Bronchial epithelial cell (primary cell): ENCODE measurements at regions not wholly inside any gene's neighbourhood (a gene's known extent, or its start where the extent isn't known, plus 50 kb on each side); places are given as distances from the start of the nearest gene placed in this dataset.
"Not testable (repeated sequence)": the region's sequence is repeated elsewhere in the genome, so short reads cannot be mapped to it uniquely, and the experiment has no call there.

Source experiments
- DNase-seq: peaks from one replicate; pipeline ENCODE4 v3.0.0-alpha.2; 2010; ENCODE audit warnings: low read depth
- FAIRE-seq: peaks from 2 replicates; lab custom pipeline; 2011; peaks lifted over from hg19 to GRCh38; lab: Jason Lieb, UNC
- H3K27me3 ChIP-seq: 2 replicates; pipeline ENCODE4 v1.5.1; 2011; ENCODE audit warnings: low read length; ENCODE audit not compliant: control insufficient read depth, insufficient read depth
- H3K36me3 ChIP-seq: 2 replicates; pipeline ENCODE4 v1.5.1; 2011; ENCODE audit warnings: low read length; ENCODE audit not compliant: control insufficient read depth, insufficient read depth
- H3K4me3 ChIP-seq: 2 replicates; pipeline ENCODE4 v1.5.1; 2011; ENCODE audit warnings: mild to moderate bottlenecking, low read depth, low read length, control low read depth
- CTCF ChIP-seq: IDR thresholded peaks from 2 replicates; pipeline ENCODE4 v1.5.1; 2011; ENCODE audit warnings: mild to moderate bottlenecking, moderate library complexity, low read length, control low read depth, inconsistent platforms; ENCODE audit not compliant: insufficient read depth, severe bottlenecking

DNA sequence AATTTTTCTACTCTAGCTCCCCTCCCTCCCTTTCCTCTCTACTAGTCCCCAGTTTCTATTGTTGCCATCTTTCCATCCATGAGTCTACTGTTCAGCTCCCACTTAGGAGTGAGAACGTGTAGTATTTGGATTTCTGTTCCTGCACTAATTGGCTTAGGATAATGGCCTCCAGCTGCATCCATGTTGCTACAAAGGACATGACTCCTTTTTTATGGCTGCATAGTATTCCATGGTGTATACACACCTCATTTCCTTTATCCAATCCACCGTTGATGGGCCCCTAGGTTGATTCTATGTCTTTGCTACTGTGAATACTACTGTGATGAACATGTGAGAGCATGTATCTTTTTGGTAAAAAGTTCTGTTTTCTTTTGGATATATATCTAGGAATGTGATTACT is 138.9 kb upstream of the MSX2 start:
- no peak for TF ChIP-seq CTCF
- H3K27me3 ChIP-seq, result no peaks in the 10 kb centered on the region
- FAIRE-seq (no peak), DNase-seq (no peak)
- H3K36me3 ChIP-seq, result no peaks in the 10 kb centered on the region
- H3K4me3 ChIP-seq, result no peak overlapping the region

DNA sequence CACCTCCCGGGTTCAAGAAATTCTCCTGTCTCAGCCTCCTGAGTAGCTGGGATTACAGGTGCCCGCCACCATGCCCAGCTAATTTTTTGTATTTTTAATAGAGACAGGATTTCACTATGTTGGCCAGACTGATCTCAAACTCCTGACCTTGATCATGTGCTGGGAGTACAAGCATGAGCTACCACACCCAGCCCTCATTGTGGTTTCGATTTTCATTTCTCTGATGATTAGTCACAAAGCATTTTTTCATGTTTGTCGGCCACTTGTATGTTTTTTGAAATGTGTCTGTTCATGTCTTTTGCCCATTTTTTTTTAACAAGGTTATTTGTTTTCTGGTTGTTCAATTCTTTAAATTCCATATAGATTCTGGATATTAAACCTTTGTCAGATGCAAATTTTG is 138.2 kb upstream of the MSX2 start:
- FAIRE-seq, H3K36me3 ChIP-seq, H3K4me3 ChIP-seq, H3K27me3 ChIP-seq: not testable (repeated sequence)
- peak; percentile 36 for DNase-seq

DNA sequence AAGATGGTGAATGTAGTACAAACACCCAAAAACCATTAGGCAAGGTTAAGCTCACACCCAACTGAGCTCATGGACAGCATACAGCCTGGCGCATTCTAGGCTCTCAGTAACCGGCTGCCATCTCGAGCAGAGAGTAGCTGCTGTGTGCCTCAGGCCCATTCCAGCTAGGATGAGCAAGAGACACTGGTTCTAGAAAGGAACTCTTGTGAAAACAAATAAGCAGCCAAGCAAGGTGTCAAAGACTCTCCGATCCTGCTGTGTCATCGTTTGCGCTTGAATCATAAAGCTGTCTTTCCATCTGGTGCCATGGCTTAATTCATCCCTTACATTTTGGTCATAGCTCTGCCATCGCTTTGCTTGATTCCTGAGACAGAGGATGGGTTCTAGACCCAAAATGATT is 135.4 kb upstream of the MSX2 start:
- TF ChIP-seq CTCF, result no peak
- H3K36me3 ChIP-seq, result no peaks in the 10 kb centered on the region
- no peak overlapping the region for H3K4me3 ChIP-seq
- no peak for FAIRE-seq
- no peaks in the 10 kb centered on the region for H3K27me3 ChIP-seq
- DNase-seq, result no peak

DNA sequence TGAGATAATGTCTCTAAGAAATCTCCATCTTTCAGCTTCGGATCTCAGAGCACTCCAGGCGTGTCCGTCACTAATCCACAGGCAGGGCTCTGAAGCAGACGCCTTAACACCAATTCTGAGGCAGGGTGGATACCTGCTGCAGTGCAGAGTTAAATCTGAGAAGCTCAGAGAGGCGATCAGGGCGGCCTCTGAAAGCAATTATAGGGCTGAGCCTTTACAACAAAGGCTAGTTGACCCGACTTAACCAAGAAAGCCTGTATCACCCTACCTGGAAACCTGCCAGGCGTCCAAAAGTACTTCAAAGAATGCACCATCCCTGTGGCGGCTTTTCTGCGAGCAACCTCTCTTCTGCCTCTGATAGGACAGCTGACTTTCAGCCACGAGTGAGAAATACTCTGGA is 134.8 kb upstream of the MSX2 start:
- no peaks in the 10 kb centered on the region for H3K27me3 ChIP-seq
- FAIRE-seq (no peak), DNase-seq (no peak)
- no peak for TF ChIP-seq CTCF
- no peak overlapping the region for H3K4me3 ChIP-seq
- H3K36me3 ChIP-seq, result no peaks in the 10 kb centered on the region

- DNase-seq, result no peak
- FAIRE-seq, result no peak
- Histone ChIP-seq H3K27me3 (no peaks in the 10 kb centered on the region), H3K4me3 (no peak overlapping the region), H3K36me3 (no peaks in the 10 kb centered on the region)
- TF ChIP-seq CTCF, result no peak
These were observed 133.6 kb upstream of the MSX2 start for GRCh38 chr5:174590820-174591219.

DNA sequence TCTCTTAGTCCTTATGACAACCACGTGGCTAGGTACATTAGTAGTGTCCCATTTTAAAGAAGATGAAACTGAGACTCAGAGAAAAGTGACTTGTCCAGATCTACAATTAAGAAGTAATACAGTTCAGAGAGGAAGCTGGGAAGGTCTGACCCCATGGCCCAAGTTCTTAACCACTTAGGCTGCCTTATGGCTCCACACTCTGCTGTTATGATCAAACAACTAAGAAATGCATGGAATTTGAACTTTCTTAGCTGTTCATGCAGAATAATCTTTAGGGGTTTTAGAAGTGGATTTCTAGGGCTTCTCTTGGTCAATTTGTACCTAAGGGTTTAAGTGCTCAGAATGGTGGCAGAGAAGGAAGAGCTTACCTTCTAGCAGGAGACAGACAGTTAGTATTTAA is 128.0 kb upstream of the MSX2 start:
- Histone ChIP-seq H3K36me3 (no peaks in the 10 kb centered on the region), H3K4me3 (no peak overlapping the region), H3K27me3 (peaks cover 2% of the 10 kb centered on the region)
- DNase-seq (no peak), FAIRE-seq (no peak)
- no peak for TF ChIP-seq CTCF

DNA sequence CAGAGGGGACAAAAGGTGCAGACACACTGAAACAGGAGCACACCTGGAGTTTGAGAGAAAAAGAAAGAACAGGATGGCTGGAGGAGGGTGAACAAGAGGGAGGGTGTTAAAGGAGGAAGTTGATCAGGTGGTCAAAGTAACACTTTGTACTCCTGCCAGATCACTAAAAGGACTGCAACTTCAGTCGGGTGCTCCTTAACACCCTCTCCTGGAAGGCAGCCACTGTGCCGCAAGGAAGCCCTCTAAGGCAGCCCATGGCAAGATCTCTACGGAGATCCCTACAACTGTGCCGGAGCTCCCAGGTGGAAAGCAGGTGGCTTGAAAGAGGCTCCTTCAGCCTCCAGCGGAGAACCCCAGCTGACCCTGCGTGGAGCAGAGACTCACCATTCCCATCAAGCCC is 124.4 kb upstream of the MSX2 start:
- Histone ChIP-seq H3K4me3 (no peak overlapping the region), H3K36me3 (no peaks in the 10 kb centered on the region), H3K27me3 (peaks cover 2% of the 10 kb centered on the region)
- DNase-seq (no peak), FAIRE-seq (no peak)
- TF ChIP-seq CTCF, result no peak
